ENCODE measurements at regions not wholly inside any gene's neighbourhood (a gene's known extent, or its start where the extent isn't known, plus 50 kb on each side); places are given as distances from the start of the nearest gene placed in this dataset.

DNA sequence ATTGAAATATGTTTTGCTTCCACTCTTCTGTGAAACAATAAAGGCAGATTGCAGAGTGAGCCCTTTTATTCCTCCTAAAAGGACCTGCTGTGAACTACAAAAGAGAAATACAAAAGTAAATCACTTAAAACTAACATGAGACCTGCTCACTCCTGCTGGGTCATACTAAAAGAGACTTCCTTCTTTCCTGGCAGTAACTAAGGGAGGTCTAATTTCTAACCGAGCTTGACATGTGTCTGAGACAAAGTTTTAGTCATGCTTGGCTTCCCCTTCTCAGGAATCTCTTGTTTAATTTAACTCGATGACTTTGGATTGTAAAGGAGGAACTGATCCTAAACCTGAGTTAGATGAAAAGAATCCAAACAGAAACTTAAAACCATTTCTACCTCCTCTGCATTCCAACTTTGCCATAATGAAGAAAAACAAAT is 86.4 kb upstream of the CDH6 start:
- no peaks in the 10 kb centered on the region; a peak in 2 of 5 replicates for H3K9me3 Mint-ChIP-seq
- Histone ChIP-seq H2BK15ac (ENCODE audit: low read depth, low read length) (no peak overlapping the region), H3K14ac (ENCODE audit: insufficient read depth, low read length) (no peak overlapping the region), H3K23ac (ENCODE audit: insufficient read length, low read depth, low read length) (no peak overlapping the region), H3K56ac (ENCODE audit: insufficient read length, low read depth, low read length) (no peak overlapping the region), H4K8ac (replicated peaks; ENCODE audit: insufficient read length, low read depth, low read length) (no peak overlapping the region), H3K9ac (ENCODE audit: extremely low read depth, insufficient read length, low read length) (no peak overlapping the region), H4K91ac (ENCODE audit: insufficient read length, low read depth, low read length) (no peak overlapping the region), H2BK20ac (ENCODE audit: low read depth, low read length, poor library complexity, severe bottlenecking) (no peak overlapping the region), H2BK5ac (ENCODE audit: insufficient read length, low read length) (no peak overlapping the region), H3K9me3 (ENCODE audit: control insufficient read depth, low read depth, low read length) (no peaks in the 10 kb centered on the region), H3K79me1 (ENCODE audit: insufficient read depth, low read depth, low read length, poor library complexity, severe bottlenecking) (no peaks in the 10 kb centered on the region), H3K27ac (ENCODE audit: insufficient read length, low read depth, low read length) (peak overlapping the region; percentile 35), H3K27me3 (ENCODE audit: insufficient read depth, low read length) (no peaks in the 10 kb centered on the region), H3K4me2 (ENCODE audit: insufficient read depth, insufficient read length, low read length) (no peak overlapping the region), H3K23me2 (ENCODE audit: insufficient read length, low read depth, low read length, poor library complexity, severe bottlenecking) (no peaks in the 10 kb centered on the region), H3K79me2 (ENCODE audit: insufficient read depth, low read length) (no peaks in the 10 kb centered on the region), H2AK5ac (ENCODE audit: insufficient read length, low read length) (no peak overlapping the region), H4K5ac (ENCODE audit: insufficient read length, low read depth, low read length) (no peak overlapping the region), H4K20me1 (ENCODE audit: control insufficient read depth, insufficient read depth, insufficient read length) (no peaks in the 10 kb centered on the region), H3K4me1 (ENCODE audit: insufficient read depth, low read length) (peaks cover 6% of the 10 kb centered on the region; the same call in 1 of the 2 replicates), H2AFZ (ENCODE audit: low read length) (no peak overlapping the region), H3T11ph (ENCODE audit: low read length) (no peak overlapping the region), H3K18ac (ENCODE audit: insufficient read length, low read depth, low read length) (no peak overlapping the region), H3K4ac (ENCODE audit: low read depth, low read length) (no peak overlapping the region), H2BK120ac (ENCODE audit: low read depth, low read length, poor library complexity, severe bottlenecking) (no peak overlapping the region), H2BK12ac (ENCODE audit: insufficient read length, low read depth, low read length) (no peak overlapping the region)
- peak overlapping the region in 2 of 3 experiments; percentile 17 to 62; a peak in 3 of 7 replicates for H3K27ac Mint-ChIP-seq
- peaks cover 0 to 4% (median 0%) of the 10 kb centered on the region in 3 experiments; a peak in 4 of 7 replicates for H3K36me3 Mint-ChIP-seq (ENCODE audit: insufficient read depth in 1 of 3, low read depth in 3 of 3)
- H3K4me3 Mint-ChIP-seq, result no peak overlapping the region
- DNase-seq, result no peak
- H3K4me1 Mint-ChIP-seq, result peaks cover 56 to 61% of the 10 kb centered on the region in 2 experiments
- H3K27me3 Mint-ChIP-seq (ENCODE audit: low read depth), result no peaks in the 10 kb centered on the region; the same call in 1 of the 2 replicates
- TF ChIP-seq, protein P1, sequence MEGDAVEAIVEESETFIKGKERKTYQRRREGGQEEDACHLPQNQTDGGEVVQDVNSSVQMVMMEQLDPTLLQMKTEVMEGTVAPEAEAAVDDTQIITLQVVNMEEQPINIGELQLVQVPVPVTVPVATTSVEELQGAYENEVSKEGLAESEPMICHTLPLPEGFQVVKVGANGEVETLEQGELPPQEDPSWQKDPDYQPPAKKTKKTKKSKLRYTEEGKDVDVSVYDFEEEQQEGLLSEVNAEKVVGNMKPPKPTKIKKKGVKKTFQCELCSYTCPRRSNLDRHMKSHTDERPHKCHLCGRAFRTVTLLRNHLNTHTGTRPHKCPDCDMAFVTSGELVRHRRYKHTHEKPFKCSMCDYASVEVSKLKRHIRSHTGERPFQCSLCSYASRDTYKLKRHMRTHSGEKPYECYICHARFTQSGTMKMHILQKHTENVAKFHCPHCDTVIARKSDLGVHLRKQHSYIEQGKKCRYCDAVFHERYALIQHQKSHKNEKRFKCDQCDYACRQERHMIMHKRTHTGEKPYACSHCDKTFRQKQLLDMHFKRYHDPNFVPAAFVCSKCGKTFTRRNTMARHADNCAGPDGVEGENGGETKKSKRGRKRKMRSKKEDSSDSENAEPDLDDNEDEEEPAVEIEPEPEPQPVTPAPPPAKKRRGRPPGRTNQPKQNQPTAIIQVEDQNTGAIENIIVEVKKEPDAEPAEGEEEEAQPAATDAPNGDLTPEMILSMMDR (conservative IDR thresholded peaks at IDR 0.05), result no peak
- WGBS (ENCODE audit: extremely low coverage, insufficient read length, low lambda C conversion rate), result no CpG with 5 or more reads among the region's 2 CpGs

Data from H9 (cell line).